Posterior vena cava (tissue), 2 donors: ENCODE measurements at regions not wholly inside any gene's neighbourhood (a gene's known extent, or its start where the extent isn't known, plus 50 kb on each side); places are given as distances from the start of the nearest gene placed in this dataset.

ENCODE experiments used
- DNase-seq: peaks from one replicate; pipeline ENCODE4 v3.0.0-alpha.2; 2020; ENCODE audit warnings: low spot score
- intact Hi-C, 2 donors: fragments of 100-400 bp; cut with DNase I; formaldehyde crosslinking; loops; one replicate each; pipeline versions ENCODE4 v1.14.1 to v1.14.2; 2022 to 2023
- donor health status: DM: yes; HTN: yes; CAD: no.
- donor health status: DM: yes; HTN: yes; CAD: no.

- intact Hi-C loops = no loop called here
Measured at GRCh38 chr20:6471871-6472270, 295.6 kb upstream of the BMP2 start.

GRCh38 chr20:6471110-6471647 lies 296.3 kb upstream of the BMP2 start:
- intact Hi-C loops = no loop called here

More at GRCh38 chr20:6471871-6472270, 295.6 kb upstream of the BMP2 start:
- no peak for DNase-seq

GRCh38 chr20:6469695-6470094 lies 297.8 kb upstream of the BMP2 start:
- no peak for DNase-seq
- intact Hi-C loops = no loop called here

More at GRCh38 chr20:6471110-6471647, 296.3 kb upstream of the BMP2 start:
- DNase-seq = no peak

GRCh38 chr20:6468423-6469116 lies 298.9 kb upstream of the BMP2 start:
- no peak for DNase-seq
- intact Hi-C loops = no loop called here

GRCh38 chr20:6467562-6467961 lies 299.9 kb upstream of the BMP2 start:
- DNase-seq = no peak
- intact Hi-C loops = no loop called here

GRCh38 chr20:6466075-6466810 lies 301.2 kb upstream of the BMP2 start:
- intact Hi-C loops = no loop called here
- no peak for DNase-seq

- DNase-seq = no peak
- intact Hi-C loops = no loop called here
Measured at GRCh38 chr20:6450841-6451240, 316.6 kb upstream of the BMP2 start.

- DNase-seq = no peak
- intact Hi-C loops = no loop called here
Measured at GRCh38 chr20:6440443-6440799, 317.6 kb upstream of the FERMT1 start.

GRCh38 chr20:6439737-6440442 lies 317.1 kb upstream of the FERMT1 start:
- DNase-seq = no peak
- intact Hi-C loops = no loop called here

- intact Hi-C loops = no loop called here
- no peak for DNase-seq
Measured at GRCh38 chr20:6434131-6434530, 311.3 kb upstream of the FERMT1 start.

- DNase-seq = no peak
- intact Hi-C loops = no loop called here
Measured at GRCh38 chr20:6430381-6430780, 307.6 kb upstream of the FERMT1 start.

- intact Hi-C loops = no loop called here
- DNase-seq = no peak
Measured at GRCh38 chr20:6426287-6426891, 303.6 kb upstream of the FERMT1 start.

- DNase-seq = no peak
- intact Hi-C loops = no loop called here
Measured at GRCh38 chr20:6421321-6422248, 298.8 kb upstream of the FERMT1 start.

GRCh38 chr20:6420336-6420735 lies 297.5 kb upstream of the FERMT1 start:
- no peak for DNase-seq
- intact Hi-C loops = no loop called here

GRCh38 chr20:6418732-6419131 lies 295.9 kb upstream of the FERMT1 start:
- DNase-seq = no peak
- intact Hi-C loops = no loop called here

- no peak for DNase-seq
- intact Hi-C loops = no loop called here
Measured at GRCh38 chr20:6416371-6416770, 293.5 kb upstream of the FERMT1 start.

GRCh38 chr20:6411651-6412050 lies 288.8 kb upstream of the FERMT1 start:
- DNase-seq = no peak
- intact Hi-C loops = no loop called here

- intact Hi-C loops = no loop called here
- DNase-seq = no peak
Measured at GRCh38 chr20:6410721-6411120, 287.9 kb upstream of the FERMT1 start.

- DNase-seq = no peak
- intact Hi-C loops = no loop called here
Measured at GRCh38 chr20:6407163-6407562, 284.3 kb upstream of the FERMT1 start.
